Activated CD4-positive, alpha-beta T cell treated with anti-CD3 and anti-CD28 coated beads for 36 hours (primary cell): ENCODE measurements at regions not wholly inside any gene's neighbourhood (a gene's known extent, or its start where the extent isn't known, plus 50 kb on each side); places are given as distances from the start of the nearest gene placed in this dataset.

Experiments used
- ATAC-seq: fragments of 200-7000 bp; cut with Tn5 transposase; one replicate; pipeline ENCODE4 v1.10.0; 2021; ENCODE audit warnings: mild to moderate bottlenecking, moderate library complexity
- CTCF ChIA-PET: fragments of 350-600 bp; sonication (Branson Sonifier 250); formaldehyde crosslinking; loops from one replicate; lab custom pipeline; 2021; ENCODE audit warnings: antibody characterized with exemption; lab: Charles Lee
- POLR2A ChIA-PET: fragments of 350-600 bp; sonication (Branson Sonifier 250); formaldehyde crosslinking; loops from one replicate; lab custom pipeline; 2021; ENCODE audit warnings: antibody characterized with exemption, inconsistent platforms; lab: Charles Lee
- DNase-seq: peaks from one replicate; pipeline ENCODE4 v3.0.0-alpha.2; 2020
- H3K27ac Mint-ChIP-seq: one replicate; pipeline ENCODE4 v1.8.0; 2021; ENCODE audit warnings: mixed read lengths
- H3K27me3 Mint-ChIP-seq: one replicate; pipeline ENCODE4 v1.8.0; 2021; ENCODE audit warnings: mixed read lengths
- H3K36me3 Mint-ChIP-seq: one replicate; pipeline ENCODE4 v1.8.0; 2021; ENCODE audit warnings: low read depth, mixed read lengths
- H3K4me1 Mint-ChIP-seq: one replicate; pipeline ENCODE4 v1.8.0; 2021; ENCODE audit warnings: mixed read lengths
- H3K4me3 Mint-ChIP-seq: one replicate; pipeline ENCODE4 v1.8.0; 2021; ENCODE audit warnings: mild to moderate bottlenecking, moderate library complexity, mixed read lengths
- H3K9me3 Mint-ChIP-seq: one replicate; pipeline ENCODE4 v1.8.0; 2021; ENCODE audit warnings: low read depth, mixed read lengths
- intact Hi-C, 2 experiments: fragments of 100-400 bp; cut with DNase I in 1 of 2; cut with micrococcal nuclease in 1 of 2; formaldehyde crosslinking; loops; one replicate each; pipeline versions ENCODE4 v1.14.2 to v1.15.1; 2022 to 2024; cut with DNase I, micrococcal nuclease

- no peaks in the 10 kb centered on the region for H3K27me3 Mint-ChIP-seq
- no peaks in the 10 kb centered on the region for H3K36me3 Mint-ChIP-seq
- no peak overlapping the region for H3K27ac Mint-ChIP-seq
- no peaks in the 10 kb centered on the region for H3K4me1 Mint-ChIP-seq
- intact Hi-C loops, result no loop called here
- no peak for ATAC-seq
- no peak overlapping the region for H3K4me3 Mint-ChIP-seq
- POLR2A ChIA-PET, result no interaction called here
- CTCF ChIA-PET, result interaction anchor here (0.6 kb wide), 1 partner anchor 638 kb away, joined by 3 read pairs; no protein-coding TSS in a partner anchor
- no peak for DNase-seq
- H3K9me3 Mint-ChIP-seq, result peaks cover 1% of the 10 kb centered on the region
Measured at GRCh38 chr2:163863073-163863472, 127.3 kb upstream of the FIGN start.

GRCh38 chr2:163859951-163860350, 124.1 kb upstream of the FIGN start:
- Mint-ChIP-seq H3K4me1 (no peaks in the 10 kb centered on the region), H3K36me3 (no peaks in the 10 kb centered on the region), H3K27me3 (no peaks in the 10 kb centered on the region), H3K4me3 (no peak overlapping the region), H3K9me3 (peaks cover 1% of the 10 kb centered on the region), H3K27ac (no peak overlapping the region)
- intact Hi-C loops, result no loop called here
- no peak for DNase-seq
- ChIA-PET CTCF (interaction anchor here (1.0 kb wide), 1 partner anchor 229 kb away, joined by 4 read pairs; no protein-coding TSS in a partner anchor), POLR2A (no interaction called here)
- ATAC-seq, result no peak

GRCh38 chr2:163856941-163857340, 121.1 kb upstream of the FIGN start:
- intact Hi-C loops, result no loop called here
- Mint-ChIP-seq H3K36me3 (no peaks in the 10 kb centered on the region), H3K9me3 (no peaks in the 10 kb centered on the region), H3K27me3 (no peaks in the 10 kb centered on the region), H3K27ac (no peak overlapping the region), H3K4me3 (no peak overlapping the region), H3K4me1 (no peaks in the 10 kb centered on the region)
- no peak for ATAC-seq
- CTCF ChIA-PET, result no interaction called here
- POLR2A ChIA-PET, result no interaction called here
- no peak for DNase-seq

GRCh38 chr2:163852616-163853015, 116.8 kb upstream of the FIGN start:
- peaks cover 2% of the 10 kb centered on the region for H3K9me3 Mint-ChIP-seq
- no peaks in the 10 kb centered on the region for H3K27me3 Mint-ChIP-seq
- ATAC-seq, result no peak
- DNase-seq, result no peak
- H3K27ac Mint-ChIP-seq, result no peak overlapping the region
- ChIA-PET POLR2A (no interaction called here), CTCF (no interaction called here)
- H3K36me3 Mint-ChIP-seq, result no peaks in the 10 kb centered on the region
- intact Hi-C loops, result no loop called here
- no peaks in the 10 kb centered on the region for H3K4me1 Mint-ChIP-seq
- no peak overlapping the region for H3K4me3 Mint-ChIP-seq

GRCh38 chr2:163849756-163850435, 114.1 kb upstream of the FIGN start:
- Mint-ChIP-seq H3K4me3 (no peak overlapping the region), H3K36me3 (no peaks in the 10 kb centered on the region), H3K4me1 (no peaks in the 10 kb centered on the region), H3K27ac (no peak overlapping the region), H3K27me3 (no peaks in the 10 kb centered on the region), H3K9me3 (peaks cover 2% of the 10 kb centered on the region)
- ATAC-seq (no peak), DNase-seq (no peak)
- ChIA-PET CTCF (no interaction called here), POLR2A (no interaction called here)
- intact Hi-C loops, result no loop called here

- Mint-ChIP-seq H3K4me3 (no peak overlapping the region), H3K27me3 (no peaks in the 10 kb centered on the region), H3K36me3 (no peaks in the 10 kb centered on the region), H3K4me1 (no peaks in the 10 kb centered on the region), H3K27ac (no peak overlapping the region), H3K9me3 (peaks cover 4% of the 10 kb centered on the region)
- CTCF ChIA-PET, result no interaction called here
- ATAC-seq, result no peak
- intact Hi-C loops, result no loop called here
- POLR2A ChIA-PET, result no interaction called here
- DNase-seq, result no peak
Measured at GRCh38 chr2:163838890-163839289, 103.1 kb upstream of the FIGN start.

GRCh38 chr2:163836167-163836566, 100.4 kb upstream of the FIGN start:
- H3K4me1 Mint-ChIP-seq, result no peaks in the 10 kb centered on the region
- no peaks in the 10 kb centered on the region for H3K27me3 Mint-ChIP-seq
- peaks cover 2% of the 10 kb centered on the region for H3K9me3 Mint-ChIP-seq
- ChIA-PET CTCF (no interaction called here), POLR2A (no interaction called here)
- intact Hi-C loops, result no loop called here
- no peaks in the 10 kb centered on the region for H3K36me3 Mint-ChIP-seq
- H3K27ac Mint-ChIP-seq, result no peak overlapping the region
- DNase-seq, result no peak
- ATAC-seq, result no peak
- no peak overlapping the region for H3K4me3 Mint-ChIP-seq

- Mint-ChIP-seq H3K4me3 (no peak overlapping the region), H3K9me3 (no peaks in the 10 kb centered on the region), H3K36me3 (no peaks in the 10 kb centered on the region), H3K4me1 (no peaks in the 10 kb centered on the region), H3K27ac (no peak overlapping the region), H3K27me3 (no peaks in the 10 kb centered on the region)
- ChIA-PET POLR2A (no interaction called here), CTCF (no interaction called here)
- intact Hi-C loops, result no loop called here
- DNase-seq, result no peak
- ATAC-seq, result no peak
Measured at GRCh38 chr2:163834841-163835240, 99.0 kb upstream of the FIGN start.

GRCh38 chr2:163834221-163834620, 98.4 kb upstream of the FIGN start:
- Mint-ChIP-seq H3K27ac (no peak overlapping the region), H3K27me3 (no peaks in the 10 kb centered on the region), H3K36me3 (no peaks in the 10 kb centered on the region), H3K9me3 (peaks cover 5% of the 10 kb centered on the region), H3K4me3 (no peak overlapping the region), H3K4me1 (no peaks in the 10 kb centered on the region)
- no peak for DNase-seq
- intact Hi-C loops, result no loop called here
- ChIA-PET CTCF (interaction anchor here (1.0 kb wide), 1 partner anchor 10 kb away, joined by 3 read pairs; no protein-coding TSS in a partner anchor), POLR2A (no interaction called here)
- ATAC-seq, result no peak

- H3K27ac Mint-ChIP-seq, result no peak overlapping the region
- intact Hi-C loops, result no loop called here
- H3K27me3 Mint-ChIP-seq, result no peaks in the 10 kb centered on the region
- no peak overlapping the region for H3K4me3 Mint-ChIP-seq
- no peaks in the 10 kb centered on the region for H3K36me3 Mint-ChIP-seq
- CTCF ChIA-PET, result no interaction called here
- ATAC-seq (no peak), DNase-seq (no peak)
- POLR2A ChIA-PET, result no interaction called here
- peaks cover 13% of the 10 kb centered on the region for H3K9me3 Mint-ChIP-seq
- H3K4me1 Mint-ChIP-seq, result no peaks in the 10 kb centered on the region
Measured at GRCh38 chr2:163828771-163829170, 93.0 kb upstream of the FIGN start.

GRCh38 chr2:163822033-163822432, 86.2 kb upstream of the FIGN start:
- Mint-ChIP-seq H3K27me3 (no peaks in the 10 kb centered on the region), H3K4me1 (no peaks in the 10 kb centered on the region), H3K9me3 (peaks cover 9% of the 10 kb centered on the region), H3K36me3 (no peaks in the 10 kb centered on the region), H3K27ac (no peak overlapping the region), H3K4me3 (no peak overlapping the region)
- ChIA-PET CTCF (no interaction called here), POLR2A (no interaction called here)
- intact Hi-C loops, result no loop called here
- no peak for DNase-seq
- ATAC-seq, result no peak

- ChIA-PET CTCF (no interaction called here), POLR2A (no interaction called here)
- no peaks in the 10 kb centered on the region for H3K36me3 Mint-ChIP-seq
Measured at GRCh38 chr2:163812926-163813520, 77.2 kb upstream of the FIGN start.

More at GRCh38 chr2:163812926-163813520, 77.2 kb upstream of the FIGN start:
- Mint-ChIP-seq H3K4me3 (no peak overlapping the region), H3K27ac (no peak overlapping the region), H3K27me3 (no peaks in the 10 kb centered on the region), H3K4me1 (no peaks in the 10 kb centered on the region), H3K9me3 (peaks cover 14% of the 10 kb centered on the region)
- DNase-seq, result no peak
- intact Hi-C loops, result no loop called here
- no peak for ATAC-seq
